CD4-positive, alpha-beta T cell (primary cell): ENCODE measurements at regions not wholly inside any gene's neighbourhood (a gene's known extent, or its start where the extent isn't known, plus 50 kb on each side); places are given as distances from the start of the nearest gene placed in this dataset.

Experiments
- ATAC-seq: fragments of 200-7000 bp; cut with Tn5 transposase; one replicate; pipeline ENCODE4 v1.10.0; 2022; ENCODE audit warnings: mild to moderate bottlenecking; ENCODE audit not compliant: poor library complexity
- CTCF ChIA-PET: fragments of 350-600 bp; sonication (Branson Sonifier 250); formaldehyde crosslinking; loops from one replicate; lab custom pipeline; 2021; ENCODE audit warnings: antibody characterized with exemption, inconsistent platforms; lab: Charles Lee
- POLR2A ChIA-PET: fragments of 350-600 bp; sonication (Branson Sonifier 250); formaldehyde crosslinking; loops from one replicate; lab custom pipeline; 2021; ENCODE audit warnings: antibody characterized with exemption, inconsistent platforms; lab: Charles Lee
- DNase-seq, 14 experiments: peaks; one replicate each; pipeline ENCODE4 v3.0.0-alpha.2; 2013 to 2020; ENCODE audit warnings: mixed read lengths in 2 of 14
- H3K27ac ChIP-seq, 2 donors: one replicate each; pipeline versions ENCODE4 v1.5.1 to v1.7.0; 2013; ENCODE audit warnings: low read length in 2 of 2, low read depth in 1 of 2, mild to moderate bottlenecking in 1 of 2
- H3K27me3 ChIP-seq, 2 experiments: 1 replicate in 1 of 2; 2 replicates in 1 of 2; pipeline versions ENCODE4 v1.6.1 to v1.7.0; 2013; ENCODE audit warnings: low read length in 2 of 2, control low read depth in 1 of 2, mild to moderate bottlenecking in 1 of 2, moderate library complexity in 1 of 2; ENCODE audit not compliant: insufficient read depth in 2 of 2, control insufficient read depth in 1 of 2
- H3K36me3 ChIP-seq: one replicate; pipeline ENCODE4 v1.6.1; 2013; ENCODE audit warnings: low read length, control low read depth; ENCODE audit not compliant: insufficient read depth
- H3K4me1 ChIP-seq: one replicate; pipeline ENCODE4 v1.6.1; 2013; ENCODE audit warnings: low read length, control low read depth; ENCODE audit not compliant: insufficient read depth
- H3K4me3 ChIP-seq: one replicate; pipeline ENCODE4 v1.5.1; 2013; ENCODE audit warnings: mild to moderate bottlenecking, low read length, moderate library complexity
- H3K9me3 ChIP-seq, 2 experiments: 1 replicate in 1 of 2; 2 replicates in 1 of 2; pipeline versions ENCODE4 v1.6.1 to v1.7.0; 2013; ENCODE audit warnings: low read length in 2 of 2, mild to moderate bottlenecking in 2 of 2, control low read depth in 1 of 2, moderate library complexity in 1 of 2; ENCODE audit not compliant: control insufficient read depth in 1 of 2, insufficient read depth in 1 of 2
- H3K27ac Mint-ChIP-seq: one replicate; pipeline ENCODE4 v1.8.0; 2020; ENCODE audit warnings: mixed read lengths
- H3K27me3 Mint-ChIP-seq: one replicate; pipeline ENCODE4 v1.8.0; 2021; ENCODE audit warnings: mixed read lengths
- H3K36me3 Mint-ChIP-seq: one replicate; pipeline ENCODE4 v1.8.0; 2021; ENCODE audit warnings: low read depth, mixed read lengths
- H3K4me1 Mint-ChIP-seq: one replicate; pipeline ENCODE4 v1.8.0; 2021; ENCODE audit warnings: low read depth, mixed read lengths
- H3K4me3 Mint-ChIP-seq: one replicate; pipeline ENCODE4 v1.8.0; 2020; ENCODE audit warnings: mild to moderate bottlenecking, mixed read lengths
- H3K9me3 Mint-ChIP-seq: one replicate; pipeline ENCODE4 v1.8.0; 2020; ENCODE audit warnings: mixed read lengths
- intact Hi-C, 2 experiments: fragments of 100-400 bp; cut with DNase I in 1 of 2; cut with micrococcal nuclease in 1 of 2; formaldehyde crosslinking; loops; one replicate each; pipeline versions ENCODE4 v1.15.1 to v1.9.0; 2023 to 2025; cut with DNase I, micrococcal nuclease
- TF ChIP-seq, protein P1 (sequence below): fragments of 200-600 bp; IDR thresholded peaks from one replicate; pipeline ENCODE4 v1.8.0; 2022; ENCODE audit warnings: antibody characterized with exemption, mild to moderate bottlenecking

DNA sequence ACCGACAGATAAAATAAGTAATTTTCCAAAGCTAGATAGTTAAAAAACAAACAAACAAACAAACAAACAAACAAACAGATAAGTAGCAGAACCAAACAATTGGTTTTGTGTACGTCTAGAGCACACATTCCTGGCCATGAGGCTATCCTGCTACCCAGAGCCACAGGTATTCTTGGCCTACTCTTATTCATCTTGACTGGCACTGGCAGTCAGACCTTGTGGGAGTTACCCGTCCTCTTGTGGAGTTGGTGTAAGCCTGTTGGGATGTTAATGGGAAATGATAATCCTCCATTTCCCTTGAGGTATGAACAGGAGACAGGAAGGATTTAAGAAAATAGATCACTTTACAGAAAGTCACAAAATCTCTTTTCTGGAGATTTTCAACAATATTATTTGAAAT lies 142.4 kb upstream of the MEOX2 start:
- TF ChIP-seq, protein P1, sequence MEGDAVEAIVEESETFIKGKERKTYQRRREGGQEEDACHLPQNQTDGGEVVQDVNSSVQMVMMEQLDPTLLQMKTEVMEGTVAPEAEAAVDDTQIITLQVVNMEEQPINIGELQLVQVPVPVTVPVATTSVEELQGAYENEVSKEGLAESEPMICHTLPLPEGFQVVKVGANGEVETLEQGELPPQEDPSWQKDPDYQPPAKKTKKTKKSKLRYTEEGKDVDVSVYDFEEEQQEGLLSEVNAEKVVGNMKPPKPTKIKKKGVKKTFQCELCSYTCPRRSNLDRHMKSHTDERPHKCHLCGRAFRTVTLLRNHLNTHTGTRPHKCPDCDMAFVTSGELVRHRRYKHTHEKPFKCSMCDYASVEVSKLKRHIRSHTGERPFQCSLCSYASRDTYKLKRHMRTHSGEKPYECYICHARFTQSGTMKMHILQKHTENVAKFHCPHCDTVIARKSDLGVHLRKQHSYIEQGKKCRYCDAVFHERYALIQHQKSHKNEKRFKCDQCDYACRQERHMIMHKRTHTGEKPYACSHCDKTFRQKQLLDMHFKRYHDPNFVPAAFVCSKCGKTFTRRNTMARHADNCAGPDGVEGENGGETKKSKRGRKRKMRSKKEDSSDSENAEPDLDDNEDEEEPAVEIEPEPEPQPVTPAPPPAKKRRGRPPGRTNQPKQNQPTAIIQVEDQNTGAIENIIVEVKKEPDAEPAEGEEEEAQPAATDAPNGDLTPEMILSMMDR: no peak
- Histone ChIP-seq H3K27ac (no peak overlapping the region), H3K9me3 (peaks cover 0 to 5% of the 10 kb centered on the region in 2 experiments), H3K4me3 (no peak overlapping the region), H3K27me3 (no peaks in the 10 kb centered on the region), H3K36me3 (no peaks in the 10 kb centered on the region), H3K4me1 (no peaks in the 10 kb centered on the region)
- no peaks in the 10 kb centered on the region for H3K4me1 Mint-ChIP-seq
- ATAC-seq (no peak), DNase-seq (no peak)
- no peaks in the 10 kb centered on the region for H3K27me3 Mint-ChIP-seq
- intact Hi-C loops: no loop called here
- POLR2A ChIA-PET: no interaction called here
- no peaks in the 10 kb centered on the region for H3K9me3 Mint-ChIP-seq
- no peak overlapping the region for H3K4me3 Mint-ChIP-seq
- CTCF ChIA-PET: no interaction called here
- no peaks in the 10 kb centered on the region for H3K36me3 Mint-ChIP-seq
- H3K27ac Mint-ChIP-seq: no peak overlapping the region

DNA sequence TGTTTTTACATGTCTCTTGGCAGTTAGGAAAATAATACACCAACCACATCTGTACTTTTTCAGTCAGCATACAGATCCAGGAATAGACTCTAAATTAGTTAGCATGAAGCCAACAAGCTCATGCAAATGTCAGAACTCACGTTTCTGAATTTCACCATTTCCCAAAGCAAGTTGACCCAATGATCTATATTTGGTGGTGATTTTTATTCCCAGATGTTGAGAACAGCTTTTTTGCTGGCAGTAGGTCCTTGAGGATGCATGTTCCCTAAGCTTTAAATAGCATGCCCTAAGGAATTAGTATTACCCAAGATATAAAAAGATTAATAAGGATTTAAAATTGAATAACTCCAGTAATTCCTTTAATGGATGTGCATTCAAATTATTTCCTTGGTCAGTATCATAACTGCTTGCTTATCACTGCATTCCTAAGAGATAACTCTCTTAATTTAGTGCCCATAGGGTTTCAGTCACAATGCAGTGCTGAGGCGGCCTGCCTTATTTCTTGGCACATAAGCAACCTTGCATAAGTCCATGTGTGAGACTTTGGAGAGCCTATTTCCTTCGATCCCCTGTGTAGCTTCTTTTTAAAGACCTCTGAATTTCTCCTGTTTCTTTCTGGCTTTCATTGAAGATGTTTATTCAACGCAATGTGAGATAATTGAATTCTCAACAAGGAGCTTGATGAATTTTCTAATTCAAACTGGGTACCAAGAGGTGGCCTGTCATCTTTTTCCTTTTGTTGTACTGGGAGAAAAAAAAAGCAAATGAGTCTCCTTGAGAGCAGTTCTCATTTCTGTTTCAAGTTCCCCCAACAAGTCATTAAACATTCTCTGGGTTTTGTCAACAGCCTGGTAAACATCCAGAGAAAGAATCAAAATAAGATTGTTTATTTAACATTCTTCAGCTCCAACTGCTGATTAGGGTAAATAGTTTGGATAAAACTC lies 135.3 kb upstream of the MEOX2 start:
- no peaks in the 10 kb centered on the region for H3K4me1 ChIP-seq
- TF ChIP-seq, protein P1: no peak
- no peak overlapping the region for H3K4me3 ChIP-seq
- no peak overlapping the region for H3K27ac Mint-ChIP-seq
- DNase-seq (no peak), ATAC-seq (no peak)
- H3K36me3 Mint-ChIP-seq: no peaks in the 10 kb centered on the region
- H3K36me3 ChIP-seq: no peaks in the 10 kb centered on the region
- intact Hi-C loops: no loop called here
- ChIA-PET CTCF (no interaction called here), POLR2A (no interaction called here)
- H3K27me3 ChIP-seq: no peaks in the 10 kb centered on the region
- no peak overlapping the region for H3K27ac ChIP-seq
- H3K4me3 Mint-ChIP-seq: no peak overlapping the region
- no peaks in the 10 kb centered on the region for H3K9me3 Mint-ChIP-seq
- H3K27me3 Mint-ChIP-seq: no peaks in the 10 kb centered on the region
- H3K4me1 Mint-ChIP-seq: no peaks in the 10 kb centered on the region
- peaks cover 0 to 5% of the 10 kb centered on the region in 2 experiments for H3K9me3 ChIP-seq

DNA sequence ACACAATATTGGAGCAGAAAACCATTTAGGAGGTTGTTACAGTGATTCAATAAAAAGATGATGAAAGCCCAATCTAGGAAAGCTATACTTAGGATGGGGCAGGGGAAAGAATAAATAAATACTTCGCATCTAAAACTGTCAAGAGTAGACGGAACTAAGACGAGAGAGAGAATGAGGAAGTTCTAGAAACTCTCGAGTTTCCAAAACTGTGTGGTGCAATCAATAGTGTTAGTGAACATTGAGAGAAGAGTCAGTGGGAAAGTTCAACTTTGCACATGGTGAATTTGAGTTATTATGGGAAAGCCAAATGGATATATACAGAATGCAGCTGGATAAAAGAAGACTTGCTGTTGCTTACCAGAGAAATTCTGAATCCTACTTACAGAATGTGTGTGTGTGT lies 133.8 kb upstream of the MEOX2 start:
- no peak overlapping the region for H3K27ac Mint-ChIP-seq
- H3K4me3 ChIP-seq: no peak overlapping the region
- ATAC-seq: no peak
- H3K27me3 Mint-ChIP-seq: no peaks in the 10 kb centered on the region
- H3K36me3 Mint-ChIP-seq: no peaks in the 10 kb centered on the region
- CTCF ChIA-PET: no interaction called here
- H3K27ac ChIP-seq: no peak overlapping the region
- POLR2A ChIA-PET: no interaction called here
- TF ChIP-seq, protein P1: no peak
- no peaks in the 10 kb centered on the region for H3K36me3 ChIP-seq
- no peaks in the 10 kb centered on the region for H3K4me1 ChIP-seq
- no peaks in the 10 kb centered on the region for H3K4me1 Mint-ChIP-seq
- peaks cover 0 to 5% of the 10 kb centered on the region in 2 experiments for H3K9me3 ChIP-seq
- H3K27me3 ChIP-seq: no peaks in the 10 kb centered on the region
- DNase-seq: no peak
- intact Hi-C loops: no loop called here
- H3K9me3 Mint-ChIP-seq: no peaks in the 10 kb centered on the region
- H3K4me3 Mint-ChIP-seq: no peak overlapping the region
